ENCODE measurements at regions not wholly inside any gene's neighbourhood (a gene's known extent, or its start where the extent isn't known, plus 50 kb on each side); places are given as distances from the start of the nearest gene placed in this dataset.

GRCh38 chr18:13998571-13998970 lies 83.2 kb upstream of the MC2R start:
- DNase-seq (no peak), ATAC-seq (peak in 1 of 3 donors; percentile 14)
- Histone ChIP-seq H3K4me3 (ENCODE audit: low read length) (no peak overlapping the region), H3K27ac (ENCODE audit: low read length) (no peak overlapping the region), H3K27me3 (ENCODE audit: control insufficient read depth, insufficient read depth, low read length) (no peaks in the 10 kb centered on the region), H3K4me1 (ENCODE audit: control insufficient read depth, insufficient read depth, low read length) (no peaks in the 10 kb centered on the region), H3K36me3 (ENCODE audit: control insufficient read depth, insufficient read depth, low read length) (no peaks in the 10 kb centered on the region), H3K9me3 (ENCODE audit: control insufficient read depth, insufficient read depth, low read length) (no peaks in the 10 kb centered on the region)
- Mint-ChIP-seq H3K27me3 (ENCODE audit: low read depth in 2 of 2) (no peaks in the 10 kb centered on the region), H3K27ac (no peak overlapping the region), H3K4me1 (no peaks in the 10 kb centered on the region), H3K4me3 (no peak overlapping the region), H3K36me3 (no peaks in the 10 kb centered on the region), H3K9me3 (peaks cover 0 to 3% of the 10 kb centered on the region in 2 donors)
- no peak for TF ChIP-seq CTCF (IDR thresholded peaks at IDR 0.05)
- intact Hi-C loops (cut with micrococcal nuclease), result no loop called here
- 81% methylated on average over 9 of the region's 9 CpGs for WGBS (ENCODE audit: insufficient coverage)

- H3K4me1 Mint-ChIP-seq, result no peaks in the 10 kb centered on the region
- no peaks in the 10 kb centered on the region for H3K36me3 Mint-ChIP-seq
- ATAC-seq, result no peak
- peaks cover 2 to 8% of the 10 kb centered on the region in 2 donors for H3K9me3 Mint-ChIP-seq
- TF ChIP-seq CTCF (IDR thresholded peaks at IDR 0.05), result no peak
- H3K27ac Mint-ChIP-seq, result no peak overlapping the region
- Histone ChIP-seq H3K9me3 (ENCODE audit: control insufficient read depth, insufficient read depth, low read length) (no peaks in the 10 kb centered on the region), H3K36me3 (ENCODE audit: control insufficient read depth, insufficient read depth, low read length) (no peaks in the 10 kb centered on the region), H3K4me3 (ENCODE audit: low read length) (no peak overlapping the region), H3K4me1 (ENCODE audit: control insufficient read depth, insufficient read depth, low read length) (no peaks in the 10 kb centered on the region), H3K27ac (ENCODE audit: low read length) (no peak overlapping the region), H3K27me3 (ENCODE audit: control insufficient read depth, insufficient read depth, low read length) (no peaks in the 10 kb centered on the region)
- intact Hi-C loops (cut with micrococcal nuclease), result no loop called here
- no peak for DNase-seq
- H3K4me3 Mint-ChIP-seq, result no peak overlapping the region
- no peaks in the 10 kb centered on the region for H3K27me3 Mint-ChIP-seq (ENCODE audit: low read depth in 2 of 2)
- WGBS (ENCODE audit: insufficient coverage), result 69% methylated on average over 5 of the region's 5 CpGs
Measured at GRCh38 chr18:13993730-13994129, 78.4 kb upstream of the MC2R start.

GRCh38 chr18:13992826-13993540 lies 77.6 kb upstream of the MC2R start:
- no peak for TF ChIP-seq CTCF (IDR thresholded peaks at IDR 0.05)
- Histone ChIP-seq H3K4me1 (ENCODE audit: control insufficient read depth, insufficient read depth, low read length) (no peaks in the 10 kb centered on the region), H3K27me3 (ENCODE audit: control insufficient read depth, insufficient read depth, low read length) (no peaks in the 10 kb centered on the region), H3K4me3 (ENCODE audit: low read length) (no peak overlapping the region), H3K9me3 (ENCODE audit: control insufficient read depth, insufficient read depth, low read length) (no peaks in the 10 kb centered on the region), H3K36me3 (ENCODE audit: control insufficient read depth, insufficient read depth, low read length) (no peaks in the 10 kb centered on the region), H3K27ac (ENCODE audit: low read length) (no peak overlapping the region)
- DNase-seq (no peak), ATAC-seq (no peak)
- intact Hi-C loops (cut with micrococcal nuclease), result no loop called here
- Mint-ChIP-seq H3K4me1 (no peaks in the 10 kb centered on the region), H3K4me3 (no peak overlapping the region), H3K36me3 (no peaks in the 10 kb centered on the region), H3K27me3 (ENCODE audit: low read depth in 2 of 2) (no peaks in the 10 kb centered on the region), H3K9me3 (peaks cover 2 to 11% of the 10 kb centered on the region in 2 donors), H3K27ac (no peak overlapping the region)
- 85% methylated on average over 2 of the region's 3 CpGs for WGBS (ENCODE audit: insufficient coverage)

- no peak overlapping the region for H3K4me3 Mint-ChIP-seq
- H3K4me1 Mint-ChIP-seq, result no peaks in the 10 kb centered on the region
- H3K9me3 Mint-ChIP-seq, result peaks cover 3 to 15% of the 10 kb centered on the region in 2 donors
- ATAC-seq (no peak), DNase-seq (no peak)
- intact Hi-C loops (cut with micrococcal nuclease), result no loop called here
- no peaks in the 10 kb centered on the region for H3K27me3 ChIP-seq (ENCODE audit: control insufficient read depth, insufficient read depth, low read length)
- no peak overlapping the region for H3K4me3 ChIP-seq (ENCODE audit: low read length)
- H3K27ac Mint-ChIP-seq, result no peak overlapping the region
- no peaks in the 10 kb centered on the region for H3K36me3 ChIP-seq (ENCODE audit: control insufficient read depth, insufficient read depth, low read length)
- H3K27me3 Mint-ChIP-seq (ENCODE audit: low read depth in 2 of 2), result no peaks in the 10 kb centered on the region
- H3K27ac ChIP-seq (ENCODE audit: low read length), result no peak overlapping the region
- no peaks in the 10 kb centered on the region for H3K36me3 Mint-ChIP-seq
- no peaks in the 10 kb centered on the region for H3K9me3 ChIP-seq (ENCODE audit: control insufficient read depth, insufficient read depth, low read length)
- no peaks in the 10 kb centered on the region for H3K4me1 ChIP-seq (ENCODE audit: control insufficient read depth, insufficient read depth, low read length)
- TF ChIP-seq CTCF (IDR thresholded peaks at IDR 0.05), result no peak
Measured at GRCh38 chr18:13989199-13989598, 73.9 kb upstream of the MC2R start.

All from natural killer cell (primary cell).